NCI-H187 treated with DMSO at 0.1 percent for 48 hours (cell line): ENCODE measurements at regions not wholly inside any gene's neighbourhood (a gene's known extent, or its start where the extent isn't known, plus 50 kb on each side); places are given as distances from the start of the nearest gene placed in this dataset.

Experiments
- DNase-seq: peaks from one replicate; lab custom pipeline; 2025; lab: John Stamatoyannopoulos, UW

- DNase-seq: no peak
Observed at GRCh38 chr2:120567128-120567527, 168.5 kb upstream of the GLI2 start.

DNA sequence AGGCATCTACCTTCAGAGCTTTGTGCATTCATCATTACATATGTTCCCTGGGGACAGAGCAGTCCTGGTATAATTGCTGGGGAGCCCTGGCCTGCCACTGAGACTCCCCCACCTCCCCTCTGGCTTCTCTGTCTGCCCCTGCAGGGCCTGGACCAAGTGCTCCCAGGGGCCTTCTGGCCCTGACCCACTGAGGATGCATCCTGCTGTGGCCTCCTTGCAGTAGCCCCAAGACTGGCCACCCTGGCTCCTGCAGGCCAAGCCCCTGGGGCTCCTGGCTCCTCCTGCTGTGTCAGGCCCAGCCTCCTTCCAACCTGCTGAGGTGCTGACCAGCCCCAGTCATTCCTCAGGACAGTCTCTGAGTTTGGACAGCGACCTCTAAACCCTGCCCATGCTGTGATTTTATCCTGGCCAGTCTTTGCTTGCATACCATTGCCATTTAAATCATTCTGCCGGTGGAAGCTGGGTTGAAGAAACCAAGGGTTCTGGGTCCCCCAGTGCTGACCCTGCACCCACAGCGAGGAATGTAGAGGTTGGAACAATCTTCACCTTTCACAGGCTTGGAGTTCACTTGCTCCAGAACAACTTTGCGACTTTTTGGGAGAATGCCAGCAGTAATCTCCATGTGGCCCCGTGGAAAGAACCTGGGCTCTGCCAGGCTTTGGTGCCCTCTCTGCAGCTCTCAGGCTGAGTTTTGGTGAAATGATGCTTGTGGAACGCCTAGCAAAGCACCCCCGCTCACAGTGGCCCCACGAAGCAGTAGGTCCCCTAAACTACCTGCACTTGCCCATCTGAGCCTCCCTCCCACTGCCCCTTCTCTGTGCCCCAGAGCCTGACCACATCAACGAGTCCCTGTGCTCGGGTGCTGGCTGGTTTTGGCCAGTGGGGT, 167.3 kb upstream of the GLI2 start:
- DNase-seq: no peak

DNA sequence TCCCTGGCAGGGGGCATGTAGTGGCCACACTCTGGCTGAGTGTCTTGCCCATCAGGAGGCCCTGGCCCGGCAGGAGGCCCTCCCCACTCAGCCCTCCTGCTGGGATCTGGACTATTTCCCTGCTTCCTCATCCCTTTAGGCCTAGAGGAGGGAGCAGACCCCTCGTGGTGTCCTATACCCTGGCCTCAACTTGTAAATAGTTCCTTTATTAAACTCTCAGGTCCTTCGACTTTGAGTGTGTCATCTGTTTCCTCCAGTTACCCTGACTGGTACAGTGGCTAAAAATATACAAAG, 166.7 kb upstream of the GLI2 start:
- DNase-seq: no peak

GRCh38 chr2:120570001-120570400, 165.7 kb upstream of the GLI2 start:
- no peak for DNase-seq

- DNase-seq: no peak
Observed at GRCh38 chr2:120570546-120570945, 165.1 kb upstream of the GLI2 start.

GRCh38 chr2:120571015-120571728, 164.5 kb upstream of the GLI2 start:
- no peak for DNase-seq

- no peak for DNase-seq
Observed at GRCh38 chr2:120572226-120572625, 163.4 kb upstream of the GLI2 start.

- DNase-seq: no peak
Observed at GRCh38 chr2:120574620-120575019, 161.0 kb upstream of the GLI2 start.

DNA sequence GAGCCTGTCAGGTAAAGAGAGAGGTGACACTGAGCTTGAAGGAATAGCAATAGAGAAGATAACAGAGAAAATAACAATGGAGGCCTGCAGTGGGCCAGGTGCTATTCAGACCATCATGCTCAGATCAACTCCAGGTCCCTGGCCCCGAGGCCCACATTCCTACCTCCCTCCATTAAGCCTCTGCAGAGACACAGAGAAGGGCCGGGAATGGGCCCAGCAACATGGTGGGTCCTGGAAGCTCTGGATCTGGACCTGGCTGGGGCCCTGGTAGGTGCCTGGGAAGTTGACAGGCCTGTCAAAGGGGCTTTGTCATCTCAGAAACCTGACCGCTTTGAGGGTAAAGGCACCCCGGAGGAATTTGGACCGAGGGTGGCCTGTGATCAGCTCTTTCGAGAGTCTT, 159.7 kb upstream of the GLI2 start:
- no peak for DNase-seq

DNA sequence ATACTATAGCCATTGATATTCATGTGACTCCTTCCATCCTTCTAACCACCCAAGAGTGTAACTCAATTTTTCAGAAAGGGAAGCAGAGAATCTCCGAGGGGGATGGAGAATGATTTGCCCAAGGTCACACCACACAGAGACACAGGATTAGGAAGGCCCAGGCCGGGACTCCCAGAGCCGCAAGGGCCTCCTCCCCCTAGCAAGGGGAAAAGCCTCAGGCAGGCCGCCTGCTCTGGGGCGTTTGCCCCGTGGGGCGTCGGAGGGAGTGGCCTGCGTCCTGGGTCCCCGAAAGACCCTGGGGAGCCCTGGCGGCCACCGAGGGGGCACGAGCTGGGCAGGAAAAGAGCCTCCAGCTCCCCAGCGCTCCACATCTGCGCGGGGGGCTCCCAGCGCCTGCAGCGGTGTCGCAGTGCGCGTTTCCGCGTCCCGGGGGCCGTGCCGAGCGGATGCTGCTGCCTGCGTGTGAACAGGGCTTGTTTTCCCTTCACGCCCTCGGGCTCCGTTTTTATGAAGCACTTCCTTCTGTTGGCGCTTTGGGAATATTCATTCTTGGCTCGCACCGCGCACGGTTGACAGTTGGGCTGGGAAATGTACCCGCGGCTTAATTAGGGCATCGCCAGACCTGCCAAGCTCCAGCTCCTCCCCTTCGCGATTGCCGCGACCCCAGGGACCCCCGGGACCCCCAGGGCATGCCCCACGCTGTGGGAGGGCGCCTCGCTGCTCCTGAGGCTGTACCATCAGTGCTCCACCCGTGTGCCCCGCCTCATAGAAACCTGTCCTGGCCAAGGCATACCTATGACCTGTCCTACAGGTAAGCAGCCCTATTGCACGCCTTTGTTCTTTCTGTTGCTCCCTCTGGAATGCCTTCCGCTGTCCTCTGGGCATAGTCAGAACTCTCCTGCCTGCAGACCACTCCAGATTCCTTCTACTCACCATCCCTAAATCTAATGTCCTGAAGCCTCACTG, 158.9 kb upstream of the GLI2 start:
- DNase-seq: no peak

GRCh38 chr2:120577721-120578295, 157.9 kb upstream of the GLI2 start:
- no peak for DNase-seq

DNA sequence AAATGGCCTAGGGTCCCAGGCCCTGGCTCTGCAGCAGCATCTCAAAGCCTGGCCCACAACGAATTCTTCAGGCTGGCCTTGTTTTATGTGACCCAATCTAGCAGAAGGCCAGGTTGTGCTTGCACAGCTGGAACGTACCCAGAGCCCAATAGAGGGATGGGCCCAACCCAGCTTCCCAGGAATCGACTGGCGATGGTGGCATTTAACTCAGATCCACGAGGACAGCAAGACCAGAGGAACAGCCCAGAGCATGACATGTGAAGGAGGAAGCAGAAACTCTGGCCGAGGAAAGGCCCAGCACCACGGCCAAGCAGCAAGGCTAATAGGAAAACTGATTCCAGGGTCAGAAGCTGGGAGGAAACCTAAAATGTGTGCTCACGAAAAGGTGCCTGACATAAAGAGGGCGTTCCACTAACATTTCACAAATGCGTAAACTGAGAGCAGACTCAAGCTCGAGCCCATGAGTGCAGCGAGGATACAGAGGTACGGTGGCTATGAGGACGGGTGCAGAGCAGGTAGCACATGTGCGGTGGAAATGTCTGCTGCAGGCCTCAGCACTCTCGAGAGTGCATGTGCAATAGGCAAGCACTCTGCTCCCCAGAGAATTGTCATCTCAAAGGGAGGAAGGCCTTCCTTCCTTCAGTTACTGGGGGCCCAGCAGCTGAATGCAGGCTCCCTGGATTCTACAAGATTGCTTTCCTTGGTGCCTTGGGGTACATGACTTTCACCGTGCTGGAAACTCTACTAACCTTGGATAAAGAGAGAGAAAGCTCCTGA, 156.9 kb upstream of the GLI2 start:
- DNase-seq: no peak

DNA sequence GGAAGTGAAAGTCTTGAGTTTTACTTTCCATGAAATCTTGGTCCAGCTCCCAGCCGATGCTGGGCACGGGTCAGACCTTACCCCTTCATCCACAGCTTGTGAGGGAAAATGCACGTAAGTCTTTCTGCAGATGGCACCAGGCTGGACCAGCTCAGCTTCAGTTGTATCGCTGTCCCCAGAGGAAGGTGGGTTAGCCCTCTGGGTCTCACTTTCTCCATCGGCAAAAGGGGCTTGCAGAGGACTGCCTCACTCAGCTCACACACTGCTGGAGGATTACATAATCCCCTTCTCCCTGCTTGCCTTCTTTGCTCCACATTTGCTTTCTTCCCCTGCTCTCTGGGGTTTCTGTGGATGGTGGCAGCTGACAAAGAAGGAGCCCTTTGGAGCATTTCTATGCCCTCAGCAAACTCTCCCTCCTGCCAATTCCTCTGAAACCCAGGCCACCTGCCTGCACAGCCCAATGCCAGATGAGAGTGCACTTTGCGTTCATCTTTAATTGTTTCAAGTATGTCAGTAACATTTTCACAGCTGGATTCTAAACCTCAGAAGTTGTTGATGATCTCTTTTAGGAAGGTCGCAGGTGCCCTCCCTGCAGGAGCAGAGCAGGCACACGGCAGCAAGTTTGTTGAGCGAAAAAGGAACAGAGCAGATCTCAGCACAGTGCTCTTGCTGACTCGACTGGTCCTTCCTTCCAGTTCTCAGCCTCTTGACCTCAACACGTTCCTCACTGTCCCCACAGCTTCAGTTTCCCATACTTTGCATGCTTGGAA, 155.6 kb upstream of the GLI2 start:
- DNase-seq: no peak

GRCh38 chr2:120580709-120581108, 155.0 kb upstream of the GLI2 start:
- no peak for DNase-seq

DNA sequence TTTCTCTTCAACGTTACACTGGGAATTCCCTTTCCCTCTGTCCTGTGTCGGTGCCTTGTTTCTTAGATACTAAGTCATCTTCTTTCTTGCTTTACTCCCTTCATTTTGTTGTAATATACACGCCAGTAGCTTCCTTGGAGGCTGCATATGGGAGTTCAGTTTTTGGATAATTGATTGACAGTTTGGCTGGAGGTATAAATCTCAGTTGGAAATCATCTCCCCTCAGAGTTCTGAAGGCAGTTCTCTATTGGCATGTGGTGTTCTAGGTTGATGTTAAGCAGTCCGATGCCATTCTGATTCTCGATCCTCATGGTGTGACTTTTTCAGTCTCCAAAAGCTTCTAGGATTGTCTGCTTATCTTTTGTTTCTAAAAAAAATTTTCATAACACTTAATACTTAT, 152.5 kb upstream of the GLI2 start:
- DNase-seq: no peak

DNA sequence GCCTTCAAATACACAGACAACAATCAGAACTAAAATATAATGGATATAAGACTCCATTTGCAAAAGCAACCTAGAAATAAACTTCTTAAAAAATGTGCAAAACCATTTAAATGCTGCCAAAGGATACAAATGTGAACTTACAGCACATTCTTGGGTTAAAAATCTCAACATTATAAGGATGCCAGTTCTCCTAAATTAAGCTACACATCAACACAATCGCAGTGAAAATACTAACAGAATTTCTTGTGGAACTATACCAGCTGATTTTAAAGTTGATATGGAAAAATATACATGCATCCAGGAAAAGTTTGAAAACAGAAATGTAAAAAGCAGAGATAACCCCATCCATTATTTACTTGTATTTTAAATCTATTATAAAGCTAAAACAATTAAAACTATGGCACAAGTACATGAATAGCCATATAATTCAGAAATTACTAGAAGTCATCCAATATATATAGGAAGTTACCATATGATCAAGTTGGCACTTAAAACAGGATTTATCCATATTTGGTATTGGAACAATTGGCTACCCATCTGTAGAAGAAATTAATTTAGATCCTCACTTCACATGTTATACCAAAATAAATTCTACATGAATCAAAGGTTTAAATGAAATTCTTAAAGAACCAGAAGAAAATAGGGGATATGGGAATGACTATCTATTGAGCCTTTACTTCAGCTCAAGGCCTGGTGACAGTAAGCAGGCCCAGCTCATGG, 151.7 kb upstream of the GLI2 start:
- no peak for DNase-seq

DNA sequence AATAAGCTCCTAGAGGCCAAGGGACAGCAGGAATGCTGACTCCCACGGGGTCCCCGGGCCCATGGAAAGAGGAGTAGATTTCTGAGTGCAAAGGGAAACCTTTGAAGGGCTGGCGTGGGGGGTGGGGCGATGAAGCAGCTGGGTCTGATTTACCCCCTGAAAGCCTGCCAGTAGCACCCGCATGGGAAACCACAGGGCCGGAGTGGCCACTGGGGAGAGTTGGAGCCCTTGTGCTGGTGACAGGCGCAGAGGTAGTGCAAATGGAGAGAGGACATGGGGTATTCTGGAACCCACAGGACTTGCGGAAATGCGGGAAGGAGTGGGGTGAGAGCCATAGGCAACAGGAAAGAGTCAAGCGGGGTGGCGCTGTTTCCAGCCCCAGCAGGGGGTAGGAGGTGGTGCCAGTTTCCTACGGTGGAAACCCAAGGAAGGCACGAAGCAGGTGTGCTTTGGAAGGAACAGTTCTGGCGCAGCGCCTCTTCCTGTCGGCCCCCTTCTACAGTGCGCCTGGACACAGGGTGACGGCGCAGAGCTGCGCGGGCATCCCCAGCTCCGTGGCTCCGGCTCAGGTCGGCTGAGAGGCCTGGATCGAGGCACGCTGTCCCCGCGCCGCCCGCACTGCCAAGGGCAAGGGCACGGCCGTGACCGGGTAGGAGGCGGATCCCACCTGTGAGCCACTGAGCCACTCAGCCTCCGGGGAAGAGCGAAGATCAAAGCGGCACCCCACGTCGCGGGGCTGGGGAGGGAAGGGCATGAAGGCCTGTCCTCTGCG, 149.0 kb upstream of the GLI2 start:
- DNase-seq: no peak

DNA sequence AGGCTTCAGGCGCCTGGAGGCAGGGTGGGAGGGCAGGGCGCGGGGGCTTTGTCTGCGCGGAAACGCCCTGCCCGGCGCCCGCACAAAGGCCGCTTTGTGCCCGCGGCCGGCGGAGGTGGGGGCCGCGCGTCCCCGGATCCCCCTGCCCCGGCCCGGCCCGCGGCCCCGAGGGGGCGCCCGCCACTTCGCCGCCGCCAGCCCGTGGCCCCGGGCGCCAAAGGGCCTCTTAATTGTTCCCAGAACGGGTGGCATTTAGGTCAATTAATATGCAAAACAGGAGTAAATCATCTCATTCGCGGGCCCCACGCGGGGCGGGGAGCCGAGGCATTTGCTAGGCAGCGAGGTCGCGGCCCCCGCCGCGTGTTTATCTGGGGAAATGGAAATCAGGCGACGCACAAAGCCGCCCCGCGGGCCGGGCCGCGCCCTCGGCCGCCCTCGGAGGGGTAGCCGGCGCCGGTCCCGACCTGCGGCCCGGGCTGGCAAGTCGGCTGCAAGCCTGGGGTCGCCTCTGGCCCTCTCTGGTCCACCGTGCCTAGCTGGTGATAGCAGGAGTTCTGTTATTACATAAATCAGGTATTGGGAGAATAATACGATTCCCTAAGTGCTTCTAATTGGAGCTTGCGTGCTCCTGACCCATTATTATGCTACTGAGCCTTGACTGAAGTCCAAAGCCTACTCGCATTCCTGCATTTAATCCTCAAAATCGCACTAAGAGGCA, 148.2 kb upstream of the GLI2 start:
- DNase-seq: no peak

DNA sequence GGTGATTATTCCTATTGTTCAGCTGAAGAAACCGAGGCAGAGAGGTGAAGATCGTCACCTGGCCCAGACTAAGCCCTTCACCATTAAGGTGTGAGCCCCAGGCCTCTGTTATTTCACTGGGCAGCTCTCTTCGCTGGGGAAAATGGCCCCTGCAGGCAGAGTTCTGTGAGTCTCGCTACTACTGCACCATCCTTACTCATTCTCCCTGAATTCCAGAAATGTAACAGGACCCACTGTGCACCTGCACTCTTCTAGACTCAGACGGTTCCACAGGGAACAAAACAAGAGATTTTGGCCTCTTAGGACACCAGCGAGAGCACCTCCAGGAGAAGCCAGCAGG, 147.7 kb upstream of the GLI2 start:
- no peak for DNase-seq
